GM10248 (cell line): ENCODE measurements at regions not wholly inside any gene's neighbourhood (a gene's known extent, or its start where the extent isn't known, plus 50 kb on each side); places are given as distances from the start of the nearest gene placed in this dataset.

ENCODE experiments used
- CTCF ChIA-PET: fragments of 300-600 bp; sonication (Branson Sonifier 250); formaldehyde crosslinking; extraction: SDS; loops from one replicate; lab custom pipeline; 2021; ENCODE audit warnings: antibody characterized with exemption; lab: Yijun Ruan, JAX
- POLR2A ChIA-PET: fragments of 350-650 bp; sonication (Branson Sonifier 250); formaldehyde crosslinking; extraction: SDS; loops from one replicate; lab custom pipeline; 2020; ENCODE audit warnings: antibody characterized with exemption; lab: Yijun Ruan, JAX
- DNase-seq: peaks from one replicate; pipeline ENCODE4 v3.0.0; 2012; ENCODE audit errors: extremely low spot score
- CTCF ChIP-seq: IDR thresholded peaks from 2 replicates; pipeline ENCODE4 v1.5.1; 2012; ENCODE audit warnings: mild to moderate bottlenecking, low read depth; ENCODE audit errors: extremely low read depth, missing control alignments, control extremely low read depth

GRCh38 chr6:92469186-92469828 lies 950.1 kb downstream of the EPHA7 start:
- no peak for DNase-seq
- ChIA-PET CTCF (no interaction called here), POLR2A (no interaction called here)
- TF ChIP-seq CTCF = no peak

- TF ChIP-seq CTCF = no peak
- CTCF ChIA-PET = no interaction called here
- DNase-seq = no peak
- POLR2A ChIA-PET = no interaction called here
Observed at GRCh38 chr6:92468066-92468465, 951.3 kb downstream of the EPHA7 start.

GRCh38 chr6:92460133-92460532 lies 959.2 kb downstream of the EPHA7 start:
- no peak for DNase-seq
- no peak for TF ChIP-seq CTCF
- POLR2A ChIA-PET = no interaction called here
- CTCF ChIA-PET = interaction anchor here (1.0 kb wide), 1 partner anchor 11 kb away, joined by 4 read pairs; no protein-coding TSS in a partner anchor

- no peak for TF ChIP-seq CTCF
- CTCF ChIA-PET = interaction anchor here (1.0 kb wide), 1 partner anchor 10 kb away, joined by 4 read pairs; no protein-coding TSS in a partner anchor
- no peak for DNase-seq
- POLR2A ChIA-PET = no interaction called here
Observed at GRCh38 chr6:92459606-92460005, 959.8 kb downstream of the EPHA7 start.

GRCh38 chr6:92446052-92446451 lies 973.3 kb downstream of the EPHA7 start:
- CTCF ChIA-PET = no interaction called here
- POLR2A ChIA-PET = no interaction called here
- TF ChIP-seq CTCF = no peak
- DNase-seq = no peak

- ChIA-PET POLR2A (no interaction called here), CTCF (interaction anchor here (1.1 kb wide), 1 partner anchor 23 kb away, joined by 3 read pairs; no protein-coding TSS in a partner anchor)
- TF ChIP-seq CTCF = no peak
- DNase-seq = no peak
Observed at GRCh38 chr6:92433911-92434310, 985.4 kb downstream of the EPHA7 start.
